GM03348 (cell line): ENCODE measurements at regions not wholly inside any gene's neighbourhood (a gene's known extent, or its start where the extent isn't known, plus 50 kb on each side); places are given as distances from the start of the nearest gene placed in this dataset.

ENCODE experiments used
- DNase-seq: peaks from one replicate; pipeline ENCODE4 v3.0.0; 2012; ENCODE audit warnings: low spot score

DNA sequence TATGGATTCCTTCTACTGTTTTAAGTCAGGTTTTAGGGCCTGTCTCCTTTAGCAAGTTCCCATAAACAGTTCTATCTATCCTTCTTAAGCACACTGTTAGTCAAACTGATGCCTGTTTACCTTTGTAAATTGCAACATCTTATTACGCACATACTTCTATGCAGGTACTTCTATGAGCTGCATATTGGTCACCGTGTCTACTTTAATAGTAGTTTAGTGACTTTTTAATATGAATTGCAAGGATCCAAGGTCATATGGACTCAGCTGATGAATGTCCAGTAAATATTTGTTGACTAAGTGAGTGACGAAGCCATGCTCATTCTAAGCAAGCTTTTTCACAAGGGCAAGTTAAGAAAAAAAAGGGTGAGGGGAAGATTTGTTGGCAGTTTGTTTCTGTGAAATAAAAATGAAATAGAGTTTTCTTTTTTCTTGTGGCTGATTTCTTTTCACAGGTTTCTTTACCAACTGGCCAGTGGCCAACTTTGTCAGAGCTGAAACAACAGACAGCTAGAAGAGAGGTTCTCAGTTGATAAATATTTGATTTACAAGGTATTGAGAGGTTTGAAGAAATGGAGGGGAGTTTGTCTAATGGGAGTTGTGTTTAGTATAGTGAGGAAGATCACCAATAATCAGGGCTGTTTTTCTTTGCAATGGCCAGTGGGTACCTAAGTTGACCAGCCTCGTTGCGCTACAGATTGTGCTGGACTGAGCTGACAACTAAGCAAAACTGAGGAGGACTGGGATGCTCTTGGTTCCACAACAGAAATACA lies 141.1 kb downstream of the SLC15A5 start:
- no peak for DNase-seq

GRCh38 chr12:16135323-16135722 lies 142.2 kb downstream of the SLC15A5 start:
- no peak for DNase-seq

GRCh38 chr12:16130343-16130742 lies 147.1 kb downstream of the SLC15A5 start:
- DNase-seq: no peak

DNA sequence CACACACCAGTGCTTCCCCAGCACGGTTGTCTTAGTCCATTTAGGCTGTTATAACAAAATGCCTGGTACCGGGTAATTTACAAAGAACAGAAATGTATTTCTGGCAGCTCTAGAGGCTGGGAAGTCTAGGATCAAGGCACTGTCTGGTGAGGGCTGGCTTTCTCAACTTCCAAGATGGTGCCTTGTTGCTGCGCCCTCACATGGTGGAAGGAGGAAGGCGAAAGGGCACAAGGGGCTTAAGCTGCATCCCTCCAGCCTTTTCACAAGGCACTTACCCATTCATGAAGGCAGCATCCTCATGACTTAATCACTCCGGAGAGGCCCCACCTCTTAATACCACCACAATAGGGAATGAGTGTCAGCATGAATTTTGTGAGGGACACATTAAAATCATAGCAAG lies 155.5 kb downstream of the SLC15A5 start:
- no peak for DNase-seq

DNA sequence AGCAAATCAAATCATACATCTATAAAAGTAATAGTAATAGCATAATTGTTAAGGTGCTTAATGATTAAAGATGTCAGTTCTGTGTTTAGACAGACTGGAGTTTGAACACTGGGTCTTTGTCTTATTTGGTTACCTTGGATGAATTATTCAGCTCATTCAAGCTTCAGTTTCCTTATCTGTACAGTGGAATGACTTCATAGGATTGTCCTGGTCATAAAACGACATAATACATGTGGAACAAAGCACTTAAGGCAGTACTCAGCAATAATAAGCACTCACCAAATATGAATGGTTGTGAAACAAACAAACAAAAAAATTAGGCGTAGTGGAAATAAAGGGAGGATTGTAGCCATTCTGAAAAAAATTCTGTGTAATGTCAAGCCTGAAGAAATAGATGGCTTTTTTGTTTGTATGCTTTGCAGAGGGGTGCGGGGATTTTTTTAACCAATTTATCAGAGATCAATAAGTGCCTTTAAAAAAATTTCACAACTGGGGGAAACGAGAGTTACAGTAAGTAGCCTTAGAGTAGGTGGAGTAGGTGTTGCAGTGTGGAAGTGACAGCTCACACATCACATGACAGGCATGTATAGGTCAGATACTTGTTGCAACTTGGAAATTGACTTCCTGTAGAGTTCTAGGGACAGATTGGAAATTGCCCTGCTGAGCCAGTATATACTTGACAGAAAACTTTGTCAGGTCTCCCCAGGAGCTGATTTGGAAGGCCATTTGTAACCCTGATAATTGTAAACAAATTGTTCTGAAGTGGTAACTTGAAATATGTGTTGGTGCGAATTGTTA lies 157.7 kb downstream of the SLC15A5 start:
- no peak for DNase-seq

GRCh38 chr12:16118586-16118985 lies 158.9 kb downstream of the SLC15A5 start:
- DNase-seq: no peak

- DNase-seq: peak; percentile 11
Observed at GRCh38 chr12:16112612-16113560, 164.6 kb downstream of the SLC15A5 start.

GRCh38 chr12:16112130-16112529 lies 165.4 kb downstream of the SLC15A5 start:
- DNase-seq: no peak

- no peak for DNase-seq
Observed at GRCh38 chr12:16110596-16110995, 166.9 kb downstream of the SLC15A5 start.

DNA sequence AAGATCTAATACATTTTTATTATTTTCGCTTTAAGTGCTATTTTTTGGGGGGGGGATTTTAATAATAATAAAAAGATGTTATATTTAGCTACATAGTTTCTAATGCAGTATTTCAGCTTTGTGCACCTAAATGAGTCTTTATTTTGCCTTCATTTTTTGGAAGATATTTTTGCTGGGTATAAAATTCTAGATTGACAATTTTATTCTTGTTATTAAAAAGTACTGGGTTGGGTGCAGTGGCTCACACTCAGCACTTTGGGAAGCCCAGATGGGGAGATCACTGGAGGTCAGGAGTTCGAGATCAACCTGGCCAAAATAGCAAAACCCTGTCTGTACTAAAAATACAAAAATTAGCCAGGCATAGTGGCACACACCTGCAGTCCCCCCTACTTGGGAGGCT lies 173.6 kb downstream of the SLC15A5 start:
- DNase-seq: no peak

DNA sequence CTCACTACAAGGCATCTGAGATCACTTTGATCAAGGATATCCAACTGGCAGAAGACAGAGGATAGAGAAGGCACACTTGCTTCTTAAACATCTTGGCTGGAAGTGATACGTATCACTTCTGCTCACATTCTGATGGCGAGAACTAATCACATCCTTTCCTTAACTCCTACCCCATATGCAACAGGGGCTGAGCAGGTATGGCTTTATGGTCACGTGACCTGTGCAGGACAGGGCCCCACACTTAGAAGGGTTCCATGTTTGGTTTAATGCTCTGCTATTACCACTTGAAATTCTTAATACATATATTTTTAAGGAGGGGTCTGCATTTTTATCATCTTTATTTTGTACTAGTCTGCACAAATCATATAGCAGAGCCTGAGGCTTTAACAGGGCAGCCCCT lies 177.3 kb downstream of the SLC15A5 start:
- DNase-seq: no peak

GRCh38 chr12:16096273-16096849 lies 181.1 kb downstream of the SLC15A5 start:
- no peak for DNase-seq

DNA sequence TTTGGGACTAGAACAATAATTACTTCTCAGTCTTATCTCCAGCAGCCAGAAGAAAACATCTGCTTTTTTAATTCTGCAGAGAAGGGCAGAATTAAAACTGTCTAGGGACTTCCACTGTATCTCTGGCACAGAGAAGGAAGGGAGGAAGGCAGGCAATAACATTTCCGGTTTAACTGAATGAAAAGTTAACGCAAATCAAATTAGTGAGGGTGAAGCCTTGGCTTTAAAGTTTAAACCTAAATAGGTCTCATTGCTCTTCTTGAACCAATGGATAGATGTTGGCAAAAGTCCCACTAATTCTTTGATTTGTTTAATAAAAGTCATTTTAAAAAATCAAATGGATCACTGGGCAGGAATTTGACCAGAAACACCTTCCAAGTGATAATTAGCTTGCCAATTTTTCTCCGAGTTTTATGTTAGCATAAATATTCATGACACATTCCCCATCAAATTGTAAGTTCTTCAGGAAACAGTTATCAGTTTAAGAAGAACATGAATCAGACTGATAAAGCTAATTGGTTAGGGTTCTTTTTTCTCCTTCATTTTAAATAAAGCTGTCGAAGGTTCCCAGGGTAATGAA lies 181.9 kb downstream of the SLC15A5 start:
- no peak for DNase-seq

GRCh38 chr12:16094437-16094836 lies 183.0 kb downstream of the SLC15A5 start:
- DNase-seq: no peak

DNA sequence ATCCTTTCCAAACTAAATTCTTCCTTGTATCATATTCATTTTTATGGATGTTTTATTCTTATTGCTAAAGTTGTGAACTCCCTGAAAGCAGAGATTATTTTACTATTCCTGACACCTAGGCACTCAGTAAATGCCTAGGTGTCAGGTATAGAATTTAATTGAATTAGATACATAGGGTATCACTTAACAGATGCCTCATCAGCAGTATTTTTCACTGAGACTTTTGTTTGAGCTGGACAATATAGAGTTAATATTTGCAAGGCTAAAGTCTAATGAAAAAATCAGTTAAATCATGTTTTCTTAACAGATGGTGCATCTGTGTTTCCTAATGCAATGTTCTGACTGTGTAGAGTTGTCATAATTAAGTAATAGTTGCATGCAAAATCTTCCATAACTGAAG lies 182.7 kb downstream of the DERA start:
- no peak for DNase-seq

- no peak for DNase-seq
Observed at GRCh38 chr12:16090974-16091373, 179.8 kb downstream of the DERA start.

GRCh38 chr12:16088421-16088820 lies 177.3 kb downstream of the DERA start:
- no peak for DNase-seq
